HFFc6 (cell line): ENCODE measurements at regions not wholly inside any gene's neighbourhood (a gene's known extent, or its start where the extent isn't known, plus 50 kb on each side); places are given as distances from the start of the nearest gene placed in this dataset.
"Not testable (repeated sequence)": the region's sequence is repeated elsewhere in the genome, so short reads cannot be mapped to it uniquely, and the experiment has no call there.

Experiments used
- DNase-seq: peaks from one replicate; pipeline ENCODE4 v3.0.0-alpha.2; 2018
- H3K27ac Mint-ChIP-seq: 2 replicates; pipeline ENCODE4 v1.8.0; 2020; ENCODE audit warnings: mild to moderate bottlenecking, mixed read lengths
- H3K27me3 Mint-ChIP-seq: 2 replicates; pipeline ENCODE4 v1.8.0; 2021; ENCODE audit warnings: mild to moderate bottlenecking, moderate library complexity, mixed read lengths; ENCODE audit not compliant: insufficient read depth
- H3K36me3 Mint-ChIP-seq: 2 replicates; pipeline ENCODE4 v1.8.0; 2021; ENCODE audit warnings: low read depth, mixed read lengths
- H3K4me1 Mint-ChIP-seq: 2 replicates; pipeline ENCODE4 v1.8.0; 2020; ENCODE audit warnings: low read depth, mixed read lengths
- H3K4me3 Mint-ChIP-seq: 2 replicates; pipeline ENCODE4 v1.8.0; 2020; ENCODE audit warnings: mild to moderate bottlenecking, moderate library complexity, mixed read lengths
- H3K9me3 Mint-ChIP-seq: 2 replicates; pipeline ENCODE4 v1.8.0; 2020; ENCODE audit warnings: mild to moderate bottlenecking, mixed read lengths
- CTCF ChIP-seq: fragments of 200-600 bp; sonication (generic); IDR thresholded peaks from 2 replicates; pipeline ENCODE4 v1.5.0; 2021; ENCODE audit warnings: antibody characterized with exemption, mild to moderate bottlenecking

- no peak for TF ChIP-seq CTCF
- no peak overlapping the region for H3K27ac Mint-ChIP-seq
- peaks cover 51% of the 10 kb centered on the region for H3K9me3 Mint-ChIP-seq
- no peaks in the 10 kb centered on the region for H3K4me1 Mint-ChIP-seq
- DNase-seq: no peak
- H3K36me3 Mint-ChIP-seq: no peaks in the 10 kb centered on the region; the same call in 1 of the 2 replicates
- H3K4me3 Mint-ChIP-seq: no peak overlapping the region
- no peaks in the 10 kb centered on the region; the same call in 1 of the 2 replicates for H3K27me3 Mint-ChIP-seq
These were observed 84.8 kb upstream of the LRFN5 start for GRCh38 chr14:41521891-41522290.

- H3K36me3 Mint-ChIP-seq, H3K27me3 Mint-ChIP-seq, H3K4me1 Mint-ChIP-seq, H3K4me3 Mint-ChIP-seq, H3K27ac Mint-ChIP-seq, DNase-seq: not testable (repeated sequence)
- peaks cover 47% of the 10 kb centered on the region for H3K9me3 Mint-ChIP-seq
These were observed 88.6 kb upstream of the LRFN5 start for GRCh38 chr14:41518030-41518429.

- H3K9me3 Mint-ChIP-seq: peaks cover 17% of the 10 kb centered on the region
- no peak for DNase-seq
- no peaks in the 10 kb centered on the region for H3K4me1 Mint-ChIP-seq
- H3K27me3 Mint-ChIP-seq: no peaks in the 10 kb centered on the region
- no peak overlapping the region for H3K27ac Mint-ChIP-seq
- no peak overlapping the region for H3K4me3 Mint-ChIP-seq
- TF ChIP-seq CTCF: no peak
- H3K36me3 Mint-ChIP-seq: no peaks in the 10 kb centered on the region
These were observed 100.1 kb upstream of the LRFN5 start for GRCh38 chr14:41506552-41506951.

GRCh38 chr14:41505491-41505890, 101.2 kb upstream of the LRFN5 start:
- TF ChIP-seq CTCF: no peak
- H3K27me3 Mint-ChIP-seq: no peaks in the 10 kb centered on the region
- no peak overlapping the region for H3K27ac Mint-ChIP-seq
- no peaks in the 10 kb centered on the region for H3K36me3 Mint-ChIP-seq
- H3K4me3 Mint-ChIP-seq: no peak overlapping the region
- H3K4me1 Mint-ChIP-seq: no peaks in the 10 kb centered on the region
- peaks cover 11% of the 10 kb centered on the region for H3K9me3 Mint-ChIP-seq
- DNase-seq: no peak

GRCh38 chr14:41498959-41499358, 107.7 kb upstream of the LRFN5 start:
- no peak for DNase-seq
- Mint-ChIP-seq H3K27ac (no peak overlapping the region), H3K4me1 (no peaks in the 10 kb centered on the region), H3K4me3 (no peak overlapping the region), H3K27me3 (no peaks in the 10 kb centered on the region), H3K36me3 (no peaks in the 10 kb centered on the region), H3K9me3 (peaks cover 25% of the 10 kb centered on the region)
- no peak for TF ChIP-seq CTCF

- no peak for DNase-seq
- 0 out of 2 replicates have a peak, but pooled peaks cover 5% of the 10 kb centered on the region for H3K36me3 Mint-ChIP-seq
- H3K4me1 Mint-ChIP-seq: no peaks in the 10 kb centered on the region
- TF ChIP-seq CTCF: no peak
- no peaks in the 10 kb centered on the region for H3K27me3 Mint-ChIP-seq
- H3K9me3 Mint-ChIP-seq: peaks cover 26% of the 10 kb centered on the region
- H3K4me3 Mint-ChIP-seq: no peak overlapping the region
- H3K27ac Mint-ChIP-seq: no peak overlapping the region
These were observed 116.4 kb upstream of the LRFN5 start for GRCh38 chr14:41490323-41490722.
